SK-N-SH (cell line): ENCODE measurements at regions not wholly inside any gene's neighbourhood (a gene's known extent, or its start where the extent isn't known, plus 50 kb on each side); places are given as distances from the start of the nearest gene placed in this dataset.
A peak's percentile ranks its signal among the peaks of the same experiment; 100 is the strongest.

Source experiments
- CHD2 ChIP-seq: fragments of 150-350 bp; IDR thresholded peaks from 2 replicates; pipeline ENCODE4 v1.6.1; 2018; ENCODE audit warnings: low read length; ENCODE audit not compliant: partially characterized antibody
- CTCF ChIP-seq: fragments of 200-600 bp; sonication (generic); IDR thresholded peaks from 2 replicates; pipeline ENCODE4 v1.6.1; 2017; ENCODE audit warnings: antibody characterized with exemption, mild to moderate bottlenecking, moderate library complexity
- EZH2phosphoT487 ChIP-seq: fragments of 200-600 bp; sonication (generic); IDR thresholded peaks from 2 replicates; pipeline ENCODE4 v1.6.1; 2017; ENCODE audit warnings: low read depth, mixed run types, mild to moderate bottlenecking, antibody characterized with exemption, moderate library complexity, borderline replicate concordance
- GABPA ChIP-seq: IDR thresholded peaks from 2 replicates; pipeline ENCODE4 v1.4.0; 2012; ENCODE audit warnings: low read depth, mild to moderate bottlenecking
- JUND ChIP-seq: IDR thresholded peaks from 2 replicates; pipeline ENCODE4 v1.4.0; 2012
- RAD21 ChIP-seq: IDR thresholded peaks from 2 replicates; pipeline ENCODE4 v1.6.1; 2012; ENCODE audit warnings: mild to moderate bottlenecking, low read length
- USF2 ChIP-seq: fragments of 150-350 bp; IDR thresholded peaks from 2 replicates; pipeline ENCODE4 v1.6.1; 2017; ENCODE audit warnings: antibody characterized with exemption, low read length, low read depth, borderline replicate concordance
- YY1 ChIP-seq: IDR thresholded peaks from 2 replicates; pipeline ENCODE4 v1.4.0; 2012; ENCODE audit warnings: low read depth, mild to moderate bottlenecking
- TF ChIP-seq, protein P1 (sequence below): IDR thresholded peaks from 2 replicates; pipeline ENCODE4 v1.6.1; 2012; ENCODE audit warnings: mild to moderate bottlenecking, low read depth, low read length, moderate library complexity
- TF ChIP-seq, protein P2 (sequence below): IDR thresholded peaks from 2 replicates; pipeline ENCODE4 v1.4.0; 2012; ENCODE audit warnings: low read depth

DNA sequence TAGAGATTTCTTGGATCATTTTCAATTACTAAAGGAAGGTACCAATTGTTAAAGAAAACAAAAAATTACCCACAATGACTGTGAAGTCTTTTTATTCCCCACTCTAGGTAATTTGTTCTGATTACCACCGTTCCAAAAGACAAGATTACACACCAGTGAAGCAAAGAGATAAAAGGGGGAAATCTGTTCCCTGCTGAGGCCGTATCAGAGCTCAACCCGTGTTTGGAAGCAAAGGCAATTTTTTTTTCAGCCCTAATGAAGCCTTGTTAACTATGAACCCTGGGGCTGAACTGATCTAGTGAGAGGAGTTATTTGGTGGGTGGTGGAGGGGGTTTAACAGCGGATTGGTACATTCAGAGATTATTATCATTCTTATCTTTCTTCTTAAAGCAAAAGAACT is 128.5 kb downstream of the ALDH8A1 start:
- TF ChIP-seq GABPA, result no peak
- no peak for TF ChIP-seq CTCF
- no peak for TF ChIP-seq YY1
- TF ChIP-seq, protein P1, sequence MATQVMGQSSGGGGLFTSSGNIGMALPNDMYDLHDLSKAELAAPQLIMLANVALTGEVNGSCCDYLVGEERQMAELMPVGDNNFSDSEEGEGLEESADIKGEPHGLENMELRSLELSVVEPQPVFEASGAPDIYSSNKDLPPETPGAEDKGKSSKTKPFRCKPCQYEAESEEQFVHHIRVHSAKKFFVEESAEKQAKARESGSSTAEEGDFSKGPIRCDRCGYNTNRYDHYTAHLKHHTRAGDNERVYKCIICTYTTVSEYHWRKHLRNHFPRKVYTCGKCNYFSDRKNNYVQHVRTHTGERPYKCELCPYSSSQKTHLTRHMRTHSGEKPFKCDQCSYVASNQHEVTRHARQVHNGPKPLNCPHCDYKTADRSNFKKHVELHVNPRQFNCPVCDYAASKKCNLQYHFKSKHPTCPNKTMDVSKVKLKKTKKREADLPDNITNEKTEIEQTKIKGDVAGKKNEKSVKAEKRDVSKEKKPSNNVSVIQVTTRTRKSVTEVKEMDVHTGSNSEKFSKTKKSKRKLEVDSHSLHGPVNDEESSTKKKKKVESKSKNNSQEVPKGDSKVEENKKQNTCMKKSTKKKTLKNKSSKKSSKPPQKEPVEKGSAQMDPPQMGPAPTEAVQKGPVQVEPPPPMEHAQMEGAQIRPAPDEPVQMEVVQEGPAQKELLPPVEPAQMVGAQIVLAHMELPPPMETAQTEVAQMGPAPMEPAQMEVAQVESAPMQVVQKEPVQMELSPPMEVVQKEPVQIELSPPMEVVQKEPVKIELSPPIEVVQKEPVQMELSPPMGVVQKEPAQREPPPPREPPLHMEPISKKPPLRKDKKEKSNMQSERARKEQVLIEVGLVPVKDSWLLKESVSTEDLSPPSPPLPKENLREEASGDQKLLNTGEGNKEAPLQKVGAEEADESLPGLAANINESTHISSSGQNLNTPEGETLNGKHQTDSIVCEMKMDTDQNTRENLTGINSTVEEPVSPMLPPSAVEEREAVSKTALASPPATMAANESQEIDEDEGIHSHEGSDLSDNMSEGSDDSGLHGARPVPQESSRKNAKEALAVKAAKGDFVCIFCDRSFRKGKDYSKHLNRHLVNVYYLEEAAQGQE, result no peak
- no peak for TF ChIP-seq CHD2
- no peak for TF ChIP-seq JUND
- no peak for TF ChIP-seq EZH2phosphoT487
- peak; percentile 19 for TF ChIP-seq RAD21
- TF ChIP-seq, protein P2, sequence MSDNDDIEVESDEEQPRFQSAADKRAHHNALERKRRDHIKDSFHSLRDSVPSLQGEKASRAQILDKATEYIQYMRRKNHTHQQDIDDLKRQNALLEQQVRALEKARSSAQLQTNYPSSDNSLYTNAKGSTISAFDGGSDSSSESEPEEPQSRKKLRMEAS, result no peak
- no peak for TF ChIP-seq USF2
